Activated CD8-positive, alpha-beta memory T cell treated with anti-CD3 and anti-CD28 coated beads, Interleukin-2, amount 50 U/mL, for 4 hours (primary cell): ENCODE measurements at regions not wholly inside any gene's neighbourhood (a gene's known extent, or its start where the extent isn't known, plus 50 kb on each side); places are given as distances from the start of the nearest gene placed in this dataset.
"Not testable (repeated sequence)": the region's sequence is repeated elsewhere in the genome, so short reads cannot be mapped to it uniquely, and the experiment has no call there.

ENCODE experiments used
- DNase-seq: peaks from one replicate; pipeline ENCODE4 v3.0.0-alpha.2; 2020

- no peak for DNase-seq
Observed at GRCh38 chr16:9658586-9658985, 523.6 kb downstream of the GRIN2A start.

GRCh38 chr16:9660898-9661297, 521.3 kb downstream of the GRIN2A start:
- no peak for DNase-seq

- DNase-seq = no peak
Observed at GRCh38 chr16:9661336-9662017, 520.8 kb downstream of the GRIN2A start.

DNA sequence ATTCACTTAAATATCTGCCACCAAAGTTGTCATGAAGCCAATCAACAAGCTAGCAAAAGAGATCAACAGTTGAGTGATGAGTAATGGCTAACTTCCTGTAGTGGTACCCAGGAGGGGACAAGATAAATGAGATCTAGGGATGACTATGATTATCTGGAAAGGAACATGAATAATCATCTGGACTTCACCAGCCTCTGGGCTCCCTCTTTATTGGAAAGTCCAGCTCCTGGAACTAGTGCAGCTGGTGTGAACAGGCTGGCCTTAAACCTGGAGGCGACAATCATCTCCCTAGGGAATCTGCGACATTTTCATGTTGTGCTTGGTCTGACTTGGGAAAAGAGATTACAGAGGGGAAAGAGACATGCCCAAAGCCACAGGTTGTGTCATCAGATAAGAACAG, 518.6 kb downstream of the GRIN2A start:
- DNase-seq = no peak

- DNase-seq = no peak
Observed at GRCh38 chr16:9665851-9666271, 516.4 kb downstream of the GRIN2A start.

DNA sequence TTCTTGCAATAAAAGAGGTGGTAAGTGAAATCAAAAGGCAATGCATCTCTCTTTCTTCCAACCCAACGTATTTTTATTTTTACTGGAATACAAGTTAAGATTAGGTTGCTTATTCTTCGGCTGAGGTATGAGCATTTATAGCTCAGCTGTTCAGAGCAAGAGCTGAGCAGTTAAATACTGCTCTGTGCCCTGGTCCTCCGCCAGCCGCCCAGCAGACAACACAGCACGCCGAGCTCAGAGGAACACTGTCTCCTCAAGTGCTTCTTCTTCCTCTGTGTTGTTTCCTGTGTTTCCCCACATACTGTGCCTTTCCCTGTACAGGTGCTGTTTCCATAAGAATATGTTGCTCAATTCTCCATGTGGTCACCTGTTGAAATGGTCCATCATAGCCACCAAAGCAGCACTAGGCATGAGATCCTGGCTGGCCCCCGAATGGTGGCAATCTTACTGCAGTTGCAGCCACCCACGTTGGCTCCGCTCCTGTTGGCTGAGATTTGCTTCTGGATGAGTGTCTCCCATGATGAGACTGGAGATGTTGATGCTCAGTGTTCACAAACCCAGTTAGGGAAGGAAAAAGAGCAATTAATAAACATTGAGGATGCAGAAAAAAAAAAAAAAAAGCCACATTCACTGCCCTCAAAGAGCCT, 515.3 kb downstream of the GRIN2A start:
- no peak for DNase-seq

DNA sequence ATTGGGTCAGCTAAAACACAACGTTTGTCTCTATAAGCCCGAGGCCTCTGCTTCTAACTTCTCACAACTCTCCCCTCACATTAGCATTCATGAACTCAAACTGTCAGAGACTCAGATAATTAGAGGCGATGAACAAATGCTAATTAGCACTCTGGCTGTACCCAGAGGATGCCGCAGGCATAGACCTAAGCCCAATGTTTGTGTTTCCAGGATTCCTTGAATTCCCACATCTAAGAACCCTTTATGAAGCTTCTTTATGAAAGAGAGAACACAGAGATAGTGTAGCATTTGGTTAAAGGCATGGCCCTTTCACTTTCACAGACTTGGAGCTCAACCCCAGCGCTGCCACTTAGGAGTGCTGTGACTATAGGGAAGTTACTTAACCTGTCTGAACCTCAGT, 512.2 kb downstream of the GRIN2A start:
- DNase-seq = no peak

GRCh38 chr16:9670616-9671015, 511.6 kb downstream of the GRIN2A start:
- not testable (repeated sequence) for DNase-seq

DNA sequence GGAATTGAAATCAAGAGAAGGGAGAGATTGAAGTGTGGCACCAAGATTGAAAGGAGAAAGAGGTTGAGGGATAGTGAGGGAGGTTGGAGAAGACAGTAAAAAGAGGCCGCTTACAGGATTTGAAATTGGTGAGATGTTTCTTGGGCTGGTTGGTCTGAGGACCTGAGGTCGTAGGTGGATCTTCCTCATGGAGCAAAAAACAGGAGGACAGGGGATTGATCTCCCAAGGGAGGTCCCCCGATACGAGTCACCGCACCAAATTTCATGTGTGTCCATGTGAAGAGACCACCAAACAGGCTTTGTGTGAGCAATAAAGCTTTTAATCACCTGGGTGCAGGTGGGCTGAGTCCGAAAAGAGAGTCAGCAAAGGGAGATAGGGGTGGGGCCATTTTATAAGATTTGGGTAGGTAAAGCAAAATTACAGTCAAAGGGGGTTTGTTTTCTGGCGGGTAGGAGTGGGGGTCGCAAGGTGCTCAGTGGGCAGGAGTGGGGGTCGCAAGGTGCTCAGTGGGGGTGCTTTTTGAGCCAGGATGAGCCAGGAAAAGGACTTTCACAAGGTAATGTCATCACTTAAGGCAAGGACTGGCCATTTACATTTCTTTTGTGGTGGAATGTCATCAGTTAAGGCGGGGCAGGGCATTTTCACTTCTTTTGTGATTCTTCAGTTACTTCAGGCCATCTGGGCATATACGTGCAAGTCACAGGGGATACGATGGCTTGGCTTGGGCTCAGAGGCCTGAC, 505.5 kb downstream of the GRIN2A start:
- not testable (repeated sequence) for DNase-seq

- DNase-seq = no peak
Observed at GRCh38 chr16:9677301-9677653, 505.0 kb downstream of the GRIN2A start.

- no peak for DNase-seq
Observed at GRCh38 chr16:9679213-9679767, 502.9 kb downstream of the GRIN2A start.

DNA sequence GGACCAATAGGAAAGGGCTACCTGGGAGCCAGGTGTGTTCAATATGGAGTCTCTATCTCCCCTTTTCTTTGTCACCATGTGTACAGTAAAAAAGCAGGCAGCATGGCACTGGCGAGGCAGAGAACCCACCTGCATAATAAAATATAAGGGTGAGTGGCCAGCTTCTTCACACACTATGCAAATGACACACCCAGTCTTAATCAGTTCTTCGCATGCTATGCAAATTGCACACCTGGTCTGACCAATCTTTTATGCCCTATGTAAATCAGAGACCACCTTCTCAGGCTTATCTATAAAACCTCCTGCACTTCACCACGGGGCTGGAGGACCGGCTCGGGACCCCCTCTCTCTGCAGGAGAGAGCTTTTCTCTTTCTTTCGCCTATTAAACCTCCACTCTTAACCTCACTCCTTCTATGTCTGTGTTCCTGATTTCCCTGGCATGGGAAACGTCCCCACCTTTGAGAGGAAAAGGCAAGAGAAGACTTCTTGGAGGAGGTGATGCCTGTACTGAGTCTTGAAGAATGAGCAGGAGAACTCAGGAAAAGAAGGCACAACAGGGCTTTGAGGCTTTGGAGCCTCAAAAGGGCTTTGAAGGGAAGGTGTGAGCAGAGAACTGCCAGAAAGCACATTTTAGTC, 502.1 kb downstream of the GRIN2A start:
- no peak for DNase-seq

DNA sequence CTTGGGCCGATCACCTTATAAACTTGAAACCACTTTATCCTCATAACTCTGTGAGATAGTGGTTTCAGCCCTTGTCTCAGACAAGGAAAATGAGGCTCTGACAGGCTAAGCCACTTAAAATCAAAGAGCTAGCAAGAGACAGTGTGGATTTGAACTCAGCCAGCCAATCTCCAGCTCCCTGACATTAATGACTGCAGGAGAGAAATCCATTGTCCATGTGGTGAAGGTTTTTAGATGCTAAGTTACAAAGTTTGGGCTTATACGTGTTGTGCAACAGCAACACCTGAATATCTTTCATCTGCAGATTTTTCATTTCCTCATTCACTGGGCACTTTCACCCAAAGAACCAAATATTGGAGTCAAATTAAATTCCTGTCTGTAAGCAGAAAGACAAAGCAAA, 501.3 kb downstream of the GRIN2A start:
- DNase-seq = no peak

DNA sequence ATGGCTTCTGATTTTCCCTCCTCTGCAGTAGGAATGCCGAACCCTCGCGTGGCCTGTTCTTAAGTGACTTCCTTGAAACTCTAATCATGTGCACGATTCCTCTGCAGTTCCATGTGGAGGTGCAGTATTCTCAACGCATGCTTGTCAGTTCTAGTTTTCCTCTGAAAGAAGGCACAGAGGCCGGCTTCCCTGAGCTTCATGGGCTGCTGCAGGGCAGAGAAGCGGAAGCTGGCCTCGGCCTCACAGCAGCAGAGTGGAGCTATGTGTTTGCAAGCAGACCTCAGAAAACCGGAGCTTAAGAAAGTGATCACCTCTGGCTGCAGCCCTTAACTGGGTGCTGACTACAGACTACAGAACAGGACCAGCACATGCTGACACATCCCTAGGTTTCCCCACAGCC, 500.7 kb downstream of the GRIN2A start:
- no peak for DNase-seq

GRCh38 chr16:9682320-9682719, 499.9 kb downstream of the GRIN2A start:
- DNase-seq = no peak

- DNase-seq = no peak
Observed at GRCh38 chr16:9683677-9684076, 498.6 kb downstream of the GRIN2A start.

DNA sequence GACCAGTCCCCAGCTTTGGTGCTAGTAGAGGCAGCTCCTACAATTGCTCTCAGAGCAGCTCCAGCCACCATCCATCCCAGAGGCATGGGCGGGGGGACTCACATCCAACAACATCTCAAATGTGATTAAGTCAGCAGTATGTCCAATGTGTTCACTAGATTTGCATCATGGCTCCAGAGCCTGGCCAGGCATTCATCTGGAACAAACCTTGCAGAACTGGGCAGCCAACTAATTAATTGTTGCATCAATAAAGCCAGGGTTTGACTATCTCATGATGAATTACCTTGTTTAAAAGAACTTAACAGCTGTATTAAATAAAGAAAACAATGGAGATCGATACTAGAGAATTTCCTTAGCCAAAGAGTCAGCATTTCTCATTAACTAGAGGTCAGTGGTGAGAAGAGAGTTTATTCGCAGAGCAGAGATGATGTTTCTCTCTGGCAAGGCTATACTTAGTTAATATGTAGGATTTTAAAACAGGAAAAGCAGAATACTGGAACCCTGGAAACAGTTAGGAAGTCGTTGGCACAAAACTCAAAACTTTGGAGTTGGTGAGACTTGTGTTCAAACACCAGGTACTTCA, 494.4 kb downstream of the GRIN2A start:
- no peak for DNase-seq

DNA sequence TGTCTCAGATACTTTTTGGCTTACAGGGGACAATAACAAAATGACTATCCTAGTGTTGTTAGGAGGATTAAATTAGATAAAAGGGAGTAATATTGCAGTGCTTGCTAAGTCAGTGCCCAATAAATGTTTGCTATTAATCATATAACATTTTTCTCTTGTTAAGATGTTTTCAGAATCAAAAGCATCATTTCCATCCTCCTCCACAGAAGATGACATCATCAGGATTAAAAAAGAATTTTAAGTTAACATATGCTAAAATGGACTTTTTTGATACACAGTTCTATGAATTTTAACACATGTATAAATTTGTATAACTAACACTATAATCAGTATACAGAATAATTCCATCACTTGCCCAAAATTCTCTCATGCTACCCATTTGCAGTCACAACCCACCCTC, 492.6 kb downstream of the GRIN2A start:
- DNase-seq = no peak

- DNase-seq = no peak
Observed at GRCh38 chr16:9695152-9695551, 487.1 kb downstream of the GRIN2A start.
